GM12872 (cell line): ENCODE measurements at regions not wholly inside any gene's neighbourhood (a gene's known extent, or its start where the extent isn't known, plus 50 kb on each side); places are given as distances from the start of the nearest gene placed in this dataset.

Experiments used
- TF ChIP-seq, protein P1 (sequence below): IDR thresholded peaks from 3 replicates; pipeline ENCODE4 v1.5.1; 2011; ENCODE audit warnings: low read depth, mild to moderate bottlenecking, low read length, moderate library complexity; ENCODE audit not compliant: insufficient read depth

DNA sequence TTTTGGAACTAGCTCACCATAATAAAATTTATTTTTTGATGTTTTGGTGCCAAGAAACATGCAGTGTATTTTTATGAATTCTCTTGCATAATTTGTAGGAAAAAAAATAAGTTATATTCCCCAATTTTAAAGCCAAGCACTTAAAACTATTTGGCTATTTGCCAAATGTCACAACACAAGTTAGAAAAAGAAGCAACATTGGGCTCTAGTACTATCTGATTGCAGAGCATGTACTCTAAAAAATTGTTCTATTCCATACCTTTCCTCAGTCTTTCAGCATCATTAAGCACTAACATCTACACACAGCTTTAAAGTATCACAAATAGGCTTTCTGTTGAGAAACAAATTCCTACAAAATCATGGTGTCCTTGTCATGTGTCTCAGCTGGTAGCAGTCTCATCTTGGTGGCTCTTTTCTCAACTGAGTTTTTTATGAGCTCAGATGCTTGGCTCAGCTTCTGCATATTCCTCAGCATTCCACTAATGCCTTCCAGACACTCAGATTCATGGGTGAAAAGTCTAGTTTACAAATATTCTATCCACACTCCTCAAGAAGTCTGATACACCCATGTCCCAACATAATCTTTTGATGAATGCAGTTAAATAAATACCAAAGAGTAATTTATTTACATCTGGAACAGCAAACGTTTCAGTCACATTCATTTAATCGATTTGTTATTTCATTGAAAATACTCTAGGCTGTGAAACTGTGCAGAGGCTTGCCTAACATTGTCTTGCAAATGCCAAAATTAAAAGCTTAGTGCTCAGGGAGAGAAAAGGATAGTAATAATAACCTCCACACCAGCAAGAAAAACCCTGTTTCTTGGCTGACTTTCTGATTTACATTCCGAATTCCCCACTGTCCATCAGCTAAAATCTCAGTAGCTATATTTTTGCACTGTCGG is 2209.9 kb downstream of the PCDH7 start:
- TF ChIP-seq, protein P1, sequence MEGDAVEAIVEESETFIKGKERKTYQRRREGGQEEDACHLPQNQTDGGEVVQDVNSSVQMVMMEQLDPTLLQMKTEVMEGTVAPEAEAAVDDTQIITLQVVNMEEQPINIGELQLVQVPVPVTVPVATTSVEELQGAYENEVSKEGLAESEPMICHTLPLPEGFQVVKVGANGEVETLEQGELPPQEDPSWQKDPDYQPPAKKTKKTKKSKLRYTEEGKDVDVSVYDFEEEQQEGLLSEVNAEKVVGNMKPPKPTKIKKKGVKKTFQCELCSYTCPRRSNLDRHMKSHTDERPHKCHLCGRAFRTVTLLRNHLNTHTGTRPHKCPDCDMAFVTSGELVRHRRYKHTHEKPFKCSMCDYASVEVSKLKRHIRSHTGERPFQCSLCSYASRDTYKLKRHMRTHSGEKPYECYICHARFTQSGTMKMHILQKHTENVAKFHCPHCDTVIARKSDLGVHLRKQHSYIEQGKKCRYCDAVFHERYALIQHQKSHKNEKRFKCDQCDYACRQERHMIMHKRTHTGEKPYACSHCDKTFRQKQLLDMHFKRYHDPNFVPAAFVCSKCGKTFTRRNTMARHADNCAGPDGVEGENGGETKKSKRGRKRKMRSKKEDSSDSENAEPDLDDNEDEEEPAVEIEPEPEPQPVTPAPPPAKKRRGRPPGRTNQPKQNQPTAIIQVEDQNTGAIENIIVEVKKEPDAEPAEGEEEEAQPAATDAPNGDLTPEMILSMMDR: no peak

DNA sequence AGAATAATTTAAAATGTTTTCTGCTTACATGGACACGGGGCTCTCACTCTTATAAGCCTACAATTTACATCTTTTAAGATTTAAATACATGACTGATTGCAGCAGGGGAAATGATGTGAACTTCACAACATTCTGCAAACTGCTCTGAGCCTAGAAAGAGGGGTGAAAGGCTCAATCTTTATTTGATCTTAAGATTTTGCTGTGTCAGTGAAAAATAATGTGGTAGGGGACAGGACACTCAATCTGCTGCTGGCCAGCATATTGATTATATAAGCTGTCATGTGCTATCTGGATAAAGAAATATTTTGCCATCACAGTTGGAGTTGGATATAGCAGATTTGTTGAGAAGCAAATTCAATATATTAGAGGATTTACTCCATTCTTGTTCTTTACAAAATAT is 2210.5 kb downstream of the PCDH7 start:
- TF ChIP-seq, protein P1: no peak

- TF ChIP-seq, protein P1: no peak
Measured at GRCh38 chr4:32931475-32931874, 2211.3 kb downstream of the PCDH7 start.

DNA sequence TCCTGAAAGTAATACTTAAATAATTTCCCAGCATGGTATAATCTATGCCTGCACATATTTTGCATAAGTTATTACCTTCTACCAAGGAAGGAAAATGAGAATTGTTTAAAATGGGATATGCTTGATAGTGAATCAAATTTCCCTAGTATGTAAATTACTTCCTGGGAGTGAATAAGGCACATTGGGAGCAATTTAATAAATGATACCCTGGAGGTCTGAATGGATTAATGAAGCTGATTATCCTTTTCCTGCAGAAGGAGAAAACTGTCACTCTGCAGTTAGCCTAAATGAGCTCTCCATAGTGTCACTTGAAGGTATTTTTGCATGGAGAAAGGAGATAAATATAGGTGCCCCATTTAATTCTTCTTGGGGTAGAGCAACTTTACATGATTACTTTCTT is 2212.0 kb downstream of the PCDH7 start:
- TF ChIP-seq, protein P1: no peak

DNA sequence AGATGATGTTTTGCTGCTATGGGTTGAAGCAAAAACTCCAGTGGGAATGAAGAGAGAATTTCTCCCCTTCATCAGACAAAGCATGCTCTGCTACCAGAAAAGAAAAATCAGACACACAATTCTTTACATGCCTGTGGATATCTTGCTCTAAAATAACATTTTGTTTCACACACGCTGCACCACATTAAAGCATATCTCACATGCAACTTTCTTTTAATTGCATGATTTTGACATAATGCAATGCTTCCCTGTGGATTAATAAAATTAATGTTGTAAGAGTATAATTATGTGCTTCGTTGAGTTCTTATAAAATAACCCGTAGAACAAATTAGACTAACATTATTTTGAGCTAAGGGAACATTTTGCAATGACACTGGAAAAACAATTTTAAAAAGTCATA is 2230.7 kb downstream of the PCDH7 start:
- TF ChIP-seq, protein P1: no peak

GRCh38 chr4:32958586-32958985 is 2238.4 kb downstream of the PCDH7 start:
- TF ChIP-seq, protein P1: no peak

DNA sequence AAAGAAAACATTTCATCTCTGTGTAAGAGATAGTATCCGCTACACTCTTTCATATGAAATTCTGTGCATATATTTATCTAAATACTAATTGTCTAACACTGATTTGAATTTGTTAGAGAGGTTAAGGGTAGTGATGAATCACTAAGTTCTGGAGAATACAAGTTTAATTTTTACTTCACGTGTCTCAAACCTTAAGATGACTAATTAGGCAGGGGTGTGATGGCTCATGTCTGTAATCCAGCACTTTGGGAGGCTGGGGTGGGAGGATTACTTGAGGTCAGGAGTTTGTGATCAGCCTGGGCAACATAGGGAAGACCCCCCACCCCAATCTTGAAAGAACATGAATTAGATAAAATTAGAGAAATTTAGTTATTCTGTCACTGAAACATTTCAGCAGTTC is 2241.9 kb downstream of the PCDH7 start:
- TF ChIP-seq, protein P1: no peak
